ENCODE measurements at regions not wholly inside any gene's neighbourhood (a gene's known extent, or its start where the extent isn't known, plus 50 kb on each side); places are given as distances from the start of the nearest gene placed in this dataset.

GRCh38 chr3:118550556-118550955 lies 484.1 kb downstream of the IGSF11 start:
- TF ChIP-seq GATA3 (IDR thresholded peaks at IDR 0.05; ENCODE audit: low read depth, low read length) = no peak
- TF ChIP-seq GATA2 (IDR thresholded peaks at IDR 0.05; ENCODE audit: low read depth, low read length) = no peak
